ENCODE measurements at regions not wholly inside any gene's neighbourhood (a gene's known extent, or its start where the extent isn't known, plus 50 kb on each side); places are given as distances from the start of the nearest gene placed in this dataset.
"Not testable (repeated sequence)": the region's sequence is repeated elsewhere in the genome, so short reads cannot be mapped to it uniquely, and the experiment has no call there.

GRCh38 chr5:4019009-4019769 lies 423.6 kb downstream of the IRX1 start:
- DNase-seq (ENCODE audit: low read depth) = no peak

DNA sequence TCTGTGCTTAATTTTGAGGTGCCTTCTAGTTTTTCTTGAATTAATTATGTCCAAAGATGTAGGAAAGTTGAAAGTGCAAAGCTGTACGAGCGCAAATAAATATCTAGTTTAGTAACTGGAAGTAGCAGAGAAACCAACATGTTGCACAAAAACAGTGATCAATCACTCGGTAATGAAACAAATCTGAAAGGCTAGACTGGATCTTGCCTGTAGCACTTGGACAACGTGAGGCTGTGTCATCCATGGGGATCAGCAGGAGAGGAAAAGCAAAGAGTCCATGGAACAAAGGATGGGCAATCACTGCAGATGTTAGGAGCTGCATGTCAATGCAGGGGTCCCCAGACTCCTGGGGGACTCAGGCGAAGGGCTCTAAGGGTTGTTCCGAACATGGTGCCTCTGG lies 424.2 kb downstream of the IRX1 start:
- no peak for DNase-seq (ENCODE audit: low read depth)

DNA sequence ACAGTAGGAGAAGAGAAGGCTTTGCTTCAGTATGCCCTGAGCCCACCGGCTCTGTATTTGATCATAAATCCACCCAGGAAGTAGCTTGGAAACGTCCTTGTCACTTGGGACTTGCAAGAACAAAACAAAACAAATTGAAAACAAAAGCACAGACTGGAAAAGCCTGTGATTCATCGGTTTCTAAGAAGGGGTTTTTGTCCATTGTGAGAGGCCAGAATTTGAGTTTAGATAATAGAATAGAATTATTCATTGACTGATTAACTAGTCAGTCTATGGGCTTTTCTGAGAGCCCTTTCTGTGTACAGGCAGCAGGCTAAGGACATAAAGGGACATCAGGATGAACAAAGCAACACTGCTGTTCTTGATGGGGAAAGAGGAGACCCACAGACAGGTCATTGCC lies 424.8 kb downstream of the IRX1 start:
- no peak for DNase-seq (ENCODE audit: low read depth)

DNA sequence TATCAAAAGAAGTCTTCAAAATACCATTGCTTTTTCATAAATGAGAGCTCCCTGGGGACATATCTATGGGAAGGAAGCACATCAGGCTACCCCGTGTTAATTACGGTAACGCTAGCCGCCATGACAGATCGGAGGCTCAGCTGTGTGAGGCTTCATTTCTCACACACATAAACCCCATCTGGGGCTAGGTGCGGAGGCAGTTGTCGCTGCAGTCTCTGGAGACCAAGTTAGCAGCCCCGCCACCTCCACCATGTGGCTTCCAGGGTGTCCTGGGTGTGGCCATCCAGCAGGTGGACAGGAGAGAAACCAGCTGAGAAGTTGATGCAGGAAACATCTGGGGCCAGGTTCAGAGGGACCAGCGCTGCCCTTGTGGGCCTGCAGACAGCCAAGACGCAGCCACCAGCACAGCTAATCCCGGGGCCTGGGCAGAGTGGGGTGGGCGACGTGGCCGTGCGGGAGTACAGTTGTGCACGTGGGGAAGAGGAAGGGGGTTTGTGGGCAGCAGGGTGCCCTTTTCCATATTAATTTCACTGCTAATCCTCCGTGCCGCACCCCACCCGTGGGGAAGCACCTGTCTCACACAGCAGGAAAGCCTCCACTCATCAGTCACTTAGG lies 426.5 kb downstream of the IRX1 start:
- no peak for DNase-seq (ENCODE audit: low read depth)

DNA sequence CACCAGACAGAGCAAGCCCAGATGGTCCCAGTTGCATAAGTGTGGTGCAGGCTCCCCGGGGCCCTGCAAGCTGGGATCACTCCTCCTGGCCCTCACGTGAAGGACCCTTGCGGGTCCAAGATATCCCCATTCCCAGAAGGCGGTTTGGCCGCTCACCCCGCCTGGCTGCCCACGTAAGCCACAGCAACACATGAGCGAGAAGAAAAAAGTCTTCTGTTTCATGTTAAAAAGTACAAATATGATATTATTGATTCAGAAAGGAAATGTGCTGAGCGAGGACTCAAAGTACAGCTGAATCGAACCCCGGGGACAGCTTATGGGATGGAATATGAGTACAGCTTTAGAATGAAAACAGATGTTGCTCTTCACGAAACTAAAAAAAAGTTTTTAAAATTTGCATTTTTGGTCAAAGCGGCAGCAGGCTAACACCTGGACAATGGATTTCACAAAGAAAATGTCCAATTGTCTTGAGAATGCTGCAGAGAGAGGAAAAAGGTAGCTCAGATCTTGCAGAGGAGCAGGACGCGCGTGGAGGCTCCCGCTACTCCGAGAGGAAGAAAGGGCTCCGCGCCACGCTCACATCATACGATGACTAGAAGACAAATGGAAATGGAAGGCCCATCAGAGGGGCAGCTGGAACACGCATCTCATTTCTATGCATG lies 427.6 kb downstream of the IRX1 start:
- DNase-seq (ENCODE audit: low read depth) = no peak

DNA sequence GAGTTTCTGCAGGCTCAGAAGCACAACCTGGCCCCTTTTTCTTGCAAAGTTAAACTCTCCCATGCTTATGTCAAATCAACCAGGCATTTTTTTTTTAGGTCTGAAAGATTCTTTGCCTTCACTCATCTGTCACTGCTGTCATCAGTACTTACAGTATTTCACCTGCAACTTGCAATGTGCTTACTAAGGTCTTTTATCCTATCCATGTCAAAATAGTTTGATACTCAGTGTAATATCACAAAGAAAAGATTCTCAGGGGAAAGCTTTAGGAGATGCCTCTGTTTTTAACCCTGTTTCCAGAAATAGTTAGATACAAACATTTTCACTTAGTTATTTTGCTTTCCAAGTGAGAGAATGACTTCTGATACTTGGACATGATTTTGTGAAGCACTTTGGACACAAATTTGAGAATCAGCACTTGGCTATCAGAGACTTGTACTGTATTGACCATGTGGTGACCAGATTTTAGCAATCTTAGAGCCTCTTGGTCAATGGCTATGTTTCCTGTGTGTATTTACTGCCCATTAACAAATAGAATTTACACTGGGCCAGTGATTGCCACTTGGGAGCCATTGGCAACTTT lies 428.2 kb downstream of the IRX1 start:
- DNase-seq (ENCODE audit: low read depth) = no peak

DNA sequence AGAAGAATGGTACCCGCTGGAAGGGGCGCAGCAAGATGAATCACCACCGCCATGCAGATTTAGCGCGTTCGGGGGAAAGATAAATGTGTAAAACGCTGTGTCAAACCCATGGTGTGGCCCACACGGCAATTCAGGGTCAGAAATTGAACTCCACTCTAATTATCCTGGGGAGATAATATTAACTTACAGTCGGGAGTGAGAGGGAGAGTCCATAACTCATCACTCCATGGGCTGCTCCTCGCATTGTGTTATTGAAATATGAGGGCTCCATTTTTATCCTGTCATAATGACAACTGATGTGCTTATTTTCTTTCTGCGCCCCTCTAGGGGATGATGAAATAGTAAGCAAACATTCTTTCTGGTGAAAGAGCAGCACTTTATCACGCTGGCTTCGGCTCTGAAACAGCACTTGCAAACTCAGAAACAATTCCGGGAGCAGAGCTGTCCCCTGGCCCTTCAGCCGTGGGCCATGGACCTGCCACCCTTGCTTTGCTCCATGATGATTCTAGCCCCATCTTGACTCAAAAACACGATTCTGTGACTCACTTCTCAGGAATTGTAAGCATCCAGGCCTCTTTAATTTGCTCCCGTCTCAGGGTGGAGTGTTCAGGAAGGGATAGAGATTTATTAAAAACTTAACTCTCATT lies 431.6 kb downstream of the IRX1 start:
- no peak for DNase-seq (ENCODE audit: low read depth)

DNA sequence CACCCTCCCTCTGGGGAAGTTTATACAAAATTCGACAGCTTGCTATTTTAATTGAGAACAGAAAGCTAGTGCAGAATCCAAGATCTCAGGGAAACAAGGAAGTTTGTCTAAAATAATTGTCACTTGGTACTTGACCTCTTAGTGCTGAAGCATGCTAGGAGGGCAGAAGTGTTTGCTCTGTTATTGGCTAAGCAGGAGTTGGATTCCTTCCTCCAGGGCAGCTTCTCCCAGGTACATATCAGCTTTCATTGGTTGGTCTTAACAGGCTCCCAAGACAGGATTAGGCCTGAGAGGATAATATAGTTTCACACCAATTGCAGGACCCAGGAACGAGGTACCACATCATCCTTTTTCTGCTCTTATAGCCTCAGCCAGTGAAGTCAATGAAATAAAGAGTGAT lies 432.8 kb downstream of the IRX1 start:
- DNase-seq (ENCODE audit: low read depth) = no peak

- not testable (repeated sequence) for DNase-seq (ENCODE audit: low read depth)
These were observed 437.9 kb downstream of the IRX1 start for GRCh38 chr5:4033546-4033945.

- DNase-seq (ENCODE audit: low read depth) = no peak
These were observed 441.2 kb downstream of the IRX1 start for GRCh38 chr5:4036861-4037260.

- DNase-seq (ENCODE audit: low read depth) = no peak
These were observed 443.4 kb downstream of the IRX1 start for GRCh38 chr5:4038994-4039393.

DNA sequence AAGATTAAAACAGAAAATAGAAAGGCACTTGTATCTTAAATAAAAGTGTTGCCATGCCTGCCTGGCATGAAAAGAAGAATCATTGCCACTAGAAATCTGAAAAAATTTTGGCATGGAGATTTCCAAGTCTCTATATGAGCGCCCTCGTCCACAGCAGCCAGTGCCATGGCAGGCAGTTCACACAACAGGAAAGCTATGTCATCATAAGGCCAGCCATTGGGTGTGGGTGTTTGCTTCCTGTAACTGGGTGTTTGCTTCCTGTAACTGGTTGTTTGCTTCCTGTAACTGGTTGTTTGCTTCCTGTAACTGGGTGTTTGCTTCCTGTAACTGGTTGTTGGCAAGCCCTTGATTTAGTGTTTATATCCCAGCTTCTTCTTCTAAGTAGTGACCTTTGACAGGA lies 446.7 kb downstream of the IRX1 start:
- no peak for DNase-seq (ENCODE audit: low read depth)

- no peak for DNase-seq (ENCODE audit: low read depth)
These were observed 447.5 kb downstream of the IRX1 start for GRCh38 chr5:4043135-4043534.

DNA sequence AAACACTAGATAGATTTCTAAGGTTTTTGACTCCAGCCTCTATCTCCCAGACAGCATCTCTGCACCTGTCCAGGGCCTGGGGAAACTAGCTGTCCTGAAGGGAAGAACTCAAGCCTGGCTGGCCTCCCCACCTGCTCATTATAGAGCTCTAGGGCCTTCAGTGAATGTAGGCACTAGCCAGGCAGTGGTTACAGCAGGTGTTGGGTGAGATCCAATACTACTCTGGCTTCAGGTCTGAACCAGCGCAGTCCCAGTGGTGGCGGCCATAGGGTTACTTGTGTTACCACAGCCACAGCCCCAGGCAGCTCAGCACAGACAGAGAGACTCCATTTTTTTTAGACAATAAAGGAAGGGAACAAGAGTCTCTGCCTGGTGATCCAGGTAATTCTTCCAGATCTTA lies 449.2 kb downstream of the IRX1 start:
- DNase-seq (ENCODE audit: low read depth) = no peak

DNA sequence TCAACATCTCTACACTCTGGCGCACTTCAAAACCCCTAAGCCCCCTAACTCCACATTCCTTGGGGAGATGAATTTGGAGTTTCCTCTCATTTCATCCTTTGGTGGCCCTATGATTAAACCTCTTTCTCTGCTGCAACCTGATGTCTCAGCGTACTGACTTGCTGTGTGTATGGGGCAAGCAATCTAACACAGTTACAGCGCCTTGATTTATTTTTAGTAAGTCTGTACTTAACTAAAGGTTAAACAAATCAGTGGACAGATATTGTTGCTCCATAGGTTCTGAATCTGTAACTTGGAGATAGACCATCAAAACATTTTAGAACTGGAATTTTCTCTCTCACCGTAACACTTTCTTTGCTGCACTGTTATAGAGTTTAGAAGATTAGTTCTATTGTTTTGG lies 452.8 kb downstream of the IRX1 start:
- DNase-seq (ENCODE audit: low read depth) = no peak

DNA sequence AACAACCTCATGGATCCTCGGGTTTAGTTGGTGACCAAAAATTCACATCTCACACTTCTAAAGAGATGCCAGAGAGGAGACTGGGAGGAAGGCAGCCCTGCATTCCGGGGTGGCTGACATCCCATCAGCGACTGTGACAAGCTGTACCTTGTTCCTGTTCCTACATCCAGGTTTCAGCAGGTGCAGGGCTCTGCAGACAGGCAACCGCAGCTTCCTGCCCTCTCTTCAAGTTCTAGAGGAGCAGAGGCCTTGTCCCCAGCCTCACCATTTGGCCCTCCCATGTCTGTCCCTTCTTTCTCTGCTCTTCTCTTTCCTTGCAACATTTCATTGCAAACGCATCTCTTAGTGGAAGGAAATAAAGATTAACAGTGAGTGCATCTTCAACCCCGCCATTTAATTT lies 454.6 kb downstream of the IRX1 start:
- no peak for DNase-seq (ENCODE audit: low read depth)

- no peak for DNase-seq (ENCODE audit: low read depth)
These were observed 457.5 kb downstream of the IRX1 start for GRCh38 chr5:4053136-4053535.

DNA sequence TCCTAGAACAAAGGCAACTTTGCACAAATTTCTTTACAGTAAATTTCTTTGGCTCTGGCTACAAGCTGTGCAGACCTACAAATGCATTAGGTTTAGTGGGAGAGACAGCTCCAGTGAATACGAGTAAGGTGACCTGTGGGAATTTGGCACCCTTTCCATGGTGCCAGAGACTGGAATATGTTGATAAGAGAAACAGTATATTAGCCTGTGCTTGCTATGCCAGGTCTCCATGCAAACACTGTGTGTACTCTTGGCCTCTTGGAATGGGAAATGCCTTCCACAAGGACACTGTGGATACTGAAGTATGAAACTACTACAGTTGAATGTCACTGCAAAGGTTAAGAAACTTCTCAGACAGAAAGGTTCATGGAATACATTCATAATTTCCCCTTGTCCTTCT lies 458.5 kb downstream of the IRX1 start:
- DNase-seq (ENCODE audit: low read depth) = no peak

DNA sequence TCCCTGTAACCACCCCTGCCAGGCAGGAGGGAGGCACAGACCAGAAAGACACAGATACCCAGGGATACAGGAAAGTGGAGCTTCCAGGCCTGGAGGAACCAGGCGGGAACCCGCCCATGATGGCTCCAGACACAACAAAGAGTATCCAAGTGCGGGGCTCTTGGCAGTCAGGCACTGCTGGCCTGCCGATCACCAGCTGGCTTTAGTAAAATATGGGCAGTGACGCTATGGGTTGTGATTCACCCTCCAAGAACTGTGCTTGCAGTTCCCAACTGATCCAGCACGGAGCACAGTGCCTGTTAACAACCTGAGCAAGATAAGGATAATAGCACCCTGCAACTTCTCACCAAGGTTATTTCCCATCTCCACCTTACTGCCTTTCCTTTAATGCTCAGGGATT lies 463.3 kb downstream of the IRX1 start:
- DNase-seq (ENCODE audit: low read depth) = no peak

- no peak for DNase-seq (ENCODE audit: low read depth)
These were observed 470.1 kb downstream of the IRX1 start for GRCh38 chr5:4065472-4066320.

DNA sequence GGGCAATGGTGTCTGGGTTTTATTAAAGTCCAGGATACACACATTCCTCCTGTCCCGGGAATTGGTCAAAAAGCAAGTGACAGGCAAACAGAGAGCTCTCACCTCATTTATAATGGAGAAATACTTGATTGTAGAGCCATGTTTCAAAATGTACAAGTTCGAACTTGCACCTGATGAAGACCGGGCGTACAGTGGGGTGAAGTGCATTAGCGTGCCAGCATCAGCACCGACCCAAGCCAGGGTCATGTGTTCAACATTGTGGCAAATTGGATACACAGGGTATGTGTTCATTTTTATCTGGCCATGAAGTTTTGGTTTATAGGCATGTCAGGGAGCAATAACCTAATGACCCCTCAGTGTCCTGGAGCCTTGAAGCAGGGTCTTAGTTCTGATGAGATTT lies 472.5 kb downstream of the IRX1 start:
- DNase-seq (ENCODE audit: low read depth) = no peak

DNA sequence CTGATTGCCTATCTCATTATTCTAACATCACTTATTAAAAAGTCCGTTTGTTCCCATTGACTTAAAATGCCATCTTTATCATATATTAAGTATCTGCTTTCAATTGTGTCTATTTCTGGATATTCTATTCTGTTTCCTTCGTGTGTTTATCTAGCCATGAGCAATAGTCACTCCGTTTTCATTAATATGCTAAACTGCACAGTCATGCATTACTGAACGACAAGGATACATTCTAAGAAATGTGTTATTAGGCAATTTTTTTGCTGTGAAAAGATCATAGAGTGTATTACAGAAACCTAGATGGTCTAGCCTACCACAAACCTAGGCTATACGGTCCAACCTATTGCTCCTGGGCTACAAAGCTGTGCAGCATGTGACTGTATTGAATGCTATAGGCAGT lies 482.9 kb downstream of the IRX1 start:
- DNase-seq (ENCODE audit: low read depth) = no peak
